C4-2B (cell line): ENCODE measurements at regions not wholly inside any gene's neighbourhood (a gene's known extent, or its start where the extent isn't known, plus 50 kb on each side); places are given as distances from the start of the nearest gene placed in this dataset.

Experiments used
- H3K27ac ChIP-seq: fragments of 450-650 bp; 2 replicates; pipeline ENCODE4 v1.5.1; 2017
- CTCF ChIP-seq: fragments of 450-650 bp; conservative IDR thresholded peaks from 2 replicates; pipeline ENCODE4 v1.5.1; 2017; ENCODE audit warnings: mild to moderate bottlenecking
- ZFX ChIP-seq: fragments of 450-650 bp; IDR thresholded peaks from 2 replicates; pipeline ENCODE4 v1.6.1; 2017

GRCh38 chr7:10604128-10604527 is 369.5 kb upstream of the PHF14 start:
- TF ChIP-seq ZFX, result no peak
- H3K27ac ChIP-seq, result no peak overlapping the region

- TF ChIP-seq ZFX (no peak), CTCF (no peak)
- H3K27ac ChIP-seq, result no peak overlapping the region
Observed at GRCh38 chr7:10612950-10613349, 360.7 kb upstream of the PHF14 start.

GRCh38 chr7:10618953-10619352 is 354.7 kb upstream of the PHF14 start:
- TF ChIP-seq CTCF (no peak), ZFX (no peak)
- no peak overlapping the region for H3K27ac ChIP-seq

GRCh38 chr7:10632712-10633111 is 341.0 kb upstream of the PHF14 start:
- TF ChIP-seq CTCF (no peak), ZFX (no peak)
- H3K27ac ChIP-seq, result no peak overlapping the region

DNA sequence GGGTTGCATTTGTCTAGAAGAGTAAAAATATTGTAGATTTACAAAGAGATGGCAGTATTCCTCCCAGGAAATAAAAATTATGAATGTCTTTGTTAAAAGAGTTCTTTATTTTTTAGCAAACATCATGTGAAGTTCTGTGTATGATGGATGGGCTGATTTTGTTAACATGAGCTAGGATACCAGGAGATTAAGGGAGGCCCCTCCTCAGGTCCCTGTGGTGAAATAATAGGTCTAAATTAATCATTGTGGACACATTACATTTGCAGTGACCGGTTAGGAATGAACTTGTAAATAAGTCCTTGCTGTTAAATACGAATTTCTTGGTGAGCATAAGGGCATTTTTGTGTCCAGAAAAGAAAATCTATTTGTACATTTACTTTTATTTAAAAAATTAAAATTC is 339.4 kb upstream of the PHF14 start:
- no peak overlapping the region for H3K27ac ChIP-seq
- no peak for TF ChIP-seq ZFX
- no peak for TF ChIP-seq CTCF

- no peak for TF ChIP-seq ZFX
- TF ChIP-seq CTCF, result no peak
- no peak overlapping the region for H3K27ac ChIP-seq
Observed at GRCh38 chr7:10637991-10638390, 335.7 kb upstream of the PHF14 start.

DNA sequence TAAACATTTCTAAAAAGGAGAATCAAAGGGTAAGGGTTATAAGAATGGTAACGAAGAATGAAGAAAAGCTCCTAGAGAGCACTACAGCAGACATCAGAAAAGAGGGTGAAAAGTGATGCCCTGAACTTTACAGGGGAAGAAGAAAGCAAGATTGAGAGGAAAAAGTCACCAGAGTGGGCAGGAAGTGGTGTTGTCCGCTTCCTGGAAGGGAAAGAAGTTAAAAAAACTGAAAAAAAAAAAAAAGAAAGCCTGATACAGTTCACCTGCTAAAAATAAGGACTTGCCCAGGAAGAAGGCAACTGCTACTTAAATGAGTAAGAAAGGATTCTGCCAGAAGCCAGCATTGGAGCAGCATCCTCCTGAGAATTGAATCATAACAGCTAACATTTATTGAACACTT is 330.1 kb upstream of the PHF14 start:
- H3K27ac ChIP-seq, result no peak overlapping the region
- no peak for TF ChIP-seq CTCF

GRCh38 chr7:10644849-10645248 is 328.8 kb upstream of the PHF14 start:
- H3K27ac ChIP-seq, result no peak overlapping the region
- TF ChIP-seq CTCF (no peak), ZFX (no peak)
